IPS-15b (cell line): ENCODE measurements at regions not wholly inside any gene's neighbourhood (a gene's known extent, or its start where the extent isn't known, plus 50 kb on each side); places are given as distances from the start of the nearest gene placed in this dataset.

Experiments used
- H3K27me3 ChIP-seq: one replicate; pipeline ENCODE4 v1.6.1; 2013; ENCODE audit warnings: low read length; ENCODE audit not compliant: control insufficient read depth, insufficient read depth
- H3K36me3 ChIP-seq: one replicate; pipeline ENCODE4 v1.6.1; 2013; ENCODE audit warnings: low read length; ENCODE audit not compliant: control insufficient read depth, insufficient read depth
- H3K4me1 ChIP-seq: one replicate; pipeline ENCODE4 v1.6.1; 2013; ENCODE audit warnings: mild to moderate bottlenecking, low read length; ENCODE audit not compliant: control insufficient read depth, insufficient read depth
- H3K4me3 ChIP-seq: one replicate; pipeline ENCODE4 v1.5.1; 2013; ENCODE audit warnings: low read depth, low read length
- H3K9ac ChIP-seq: one replicate; pipeline ENCODE4 v1.6.1; 2013; ENCODE audit warnings: low read depth, mild to moderate bottlenecking, low read length
- H3K9me3 ChIP-seq: one replicate; pipeline ENCODE4 v1.6.1; 2013; ENCODE audit warnings: mild to moderate bottlenecking, low read length; ENCODE audit not compliant: control insufficient read depth, insufficient read depth

GRCh38 chrX:9131066-9131465, 97.1 kb upstream of the FAM9B start:
- Histone ChIP-seq H3K4me3 (no peak overlapping the region), H3K4me1 (no peaks in the 10 kb centered on the region), H3K36me3 (no peaks in the 10 kb centered on the region), H3K9me3 (no peaks in the 10 kb centered on the region), H3K27me3 (no peaks in the 10 kb centered on the region), H3K9ac (no peak overlapping the region)

GRCh38 chrX:9132036-9132638, 98.2 kb upstream of the FAM9B start:
- Histone ChIP-seq H3K27me3 (no peaks in the 10 kb centered on the region), H3K9ac (no peak overlapping the region), H3K4me1 (no peaks in the 10 kb centered on the region), H3K9me3 (no peaks in the 10 kb centered on the region), H3K36me3 (no peaks in the 10 kb centered on the region), H3K4me3 (no peak overlapping the region)

- Histone ChIP-seq H3K4me1 (no peaks in the 10 kb centered on the region), H3K4me3 (no peak overlapping the region), H3K36me3 (no peaks in the 10 kb centered on the region), H3K9ac (no peak overlapping the region), H3K27me3 (no peaks in the 10 kb centered on the region), H3K9me3 (no peaks in the 10 kb centered on the region)
These were observed 99.5 kb upstream of the FAM9B start for GRCh38 chrX:9133426-9133825.

- Histone ChIP-seq H3K4me3 (no peak overlapping the region), H3K36me3 (no peaks in the 10 kb centered on the region), H3K27me3 (no peaks in the 10 kb centered on the region), H3K4me1 (no peaks in the 10 kb centered on the region), H3K9me3 (no peaks in the 10 kb centered on the region), H3K9ac (no peak overlapping the region)
These were observed 100.4 kb upstream of the FAM9B start for GRCh38 chrX:9134366-9134765.

- Histone ChIP-seq H3K4me3 (no peak overlapping the region), H3K9me3 (no peaks in the 10 kb centered on the region), H3K27me3 (no peaks in the 10 kb centered on the region), H3K9ac (no peak overlapping the region), H3K4me1 (no peaks in the 10 kb centered on the region), H3K36me3 (no peaks in the 10 kb centered on the region)
These were observed 102.1 kb upstream of the FAM9B start for GRCh38 chrX:9135901-9136510.

GRCh38 chrX:9137152-9137551, 103.2 kb upstream of the FAM9B start:
- Histone ChIP-seq H3K36me3 (no peaks in the 10 kb centered on the region), H3K4me1 (no peaks in the 10 kb centered on the region), H3K9ac (no peak overlapping the region), H3K4me3 (no peak overlapping the region), H3K27me3 (no peaks in the 10 kb centered on the region), H3K9me3 (no peaks in the 10 kb centered on the region)

GRCh38 chrX:9141496-9141895, 107.6 kb upstream of the FAM9B start:
- Histone ChIP-seq H3K27me3 (no peaks in the 10 kb centered on the region), H3K36me3 (no peaks in the 10 kb centered on the region), H3K4me1 (peaks cover 3% of the 10 kb centered on the region), H3K4me3 (no peak overlapping the region), H3K9ac (no peak overlapping the region), H3K9me3 (no peaks in the 10 kb centered on the region)

- Histone ChIP-seq H3K9ac (no peak overlapping the region), H3K4me1 (peaks cover 16% of the 10 kb centered on the region), H3K4me3 (no peak overlapping the region), H3K9me3 (no peaks in the 10 kb centered on the region), H3K36me3 (no peaks in the 10 kb centered on the region), H3K27me3 (no peaks in the 10 kb centered on the region)
These were observed 110.8 kb upstream of the FAM9B start for GRCh38 chrX:9144701-9145241.

GRCh38 chrX:9146657-9147056, 112.7 kb upstream of the FAM9B start:
- H3K9me3 ChIP-seq, result peaks cover 4% of the 10 kb centered on the region
- peaks cover 16% of the 10 kb centered on the region for H3K4me1 ChIP-seq
- H3K27me3 ChIP-seq, result no peaks in the 10 kb centered on the region
- H3K4me3 ChIP-seq, result no peak overlapping the region
- no peaks in the 10 kb centered on the region for H3K36me3 ChIP-seq
- no peak overlapping the region for H3K9ac ChIP-seq

- H3K27me3 ChIP-seq, result no peaks in the 10 kb centered on the region
- H3K9me3 ChIP-seq, result peaks cover 7% of the 10 kb centered on the region
- no peak overlapping the region for H3K9ac ChIP-seq
- no peak overlapping the region for H3K4me3 ChIP-seq
- H3K36me3 ChIP-seq, result no peaks in the 10 kb centered on the region
- peaks cover 16% of the 10 kb centered on the region for H3K4me1 ChIP-seq
These were observed 113.2 kb upstream of the FAM9B start for GRCh38 chrX:9147086-9147485.

- Histone ChIP-seq H3K4me1 (peaks cover 16% of the 10 kb centered on the region), H3K9ac (no peak overlapping the region), H3K27me3 (no peaks in the 10 kb centered on the region), H3K4me3 (no peak overlapping the region), H3K36me3 (no peaks in the 10 kb centered on the region), H3K9me3 (peaks cover 7% of the 10 kb centered on the region)
These were observed 113.8 kb upstream of the FAM9B start for GRCh38 chrX:9147726-9148125.

GRCh38 chrX:9148615-9149399, 114.9 kb upstream of the FAM9B start:
- Histone ChIP-seq H3K9me3 (peaks cover 7% of the 10 kb centered on the region), H3K9ac (no peak overlapping the region), H3K4me3 (no peak overlapping the region), H3K4me1 (peaks cover 16% of the 10 kb centered on the region), H3K27me3 (no peaks in the 10 kb centered on the region), H3K36me3 (no peaks in the 10 kb centered on the region)
